Smooth muscle cell (in vitro differentiated cells): ENCODE measurements at regions not wholly inside any gene's neighbourhood (a gene's known extent, or its start where the extent isn't known, plus 50 kb on each side); places are given as distances from the start of the nearest gene placed in this dataset.

Source experiments
- DNase-seq: peaks from one replicate; lab custom pipeline; 2025; ENCODE audit not compliant: unreplicated experiment; lab: John Stamatoyannopoulos, UW
- H2AFZ ChIP-seq: fragments of 200-600 bp; sonication (generic); 2 replicates; pipeline ENCODE4 v1.6.0; 2016; ENCODE audit warnings: antibody characterized with exemption, low read depth, mild to moderate bottlenecking
- H3F3A ChIP-seq: fragments of 200-600 bp; sonication (generic); 2 replicates; pipeline ENCODE4 v1.6.0; 2017; ENCODE audit warnings: antibody characterized with exemption, low read depth
- H3K27ac ChIP-seq: fragments of 200-600 bp; sonication (generic); 2 replicates; pipeline ENCODE4 v1.5.1; 2016; ENCODE audit warnings: low read depth, mild to moderate bottlenecking
- H3K27me3 ChIP-seq: fragments of 200-600 bp; sonication (generic); 2 replicates; pipeline ENCODE4 v1.6.1; 2016; ENCODE audit warnings: low read depth, mild to moderate bottlenecking
- H3K36me3 ChIP-seq: fragments of 200-600 bp; sonication (generic); 2 replicates; pipeline ENCODE4 v1.5.1; 2016; ENCODE audit warnings: low read depth
- H3K4me1 ChIP-seq: fragments of 200-600 bp; sonication (generic); 2 replicates; pipeline ENCODE4 v1.5.1; 2016; ENCODE audit warnings: low read depth
- H3K4me2 ChIP-seq: fragments of 200-600 bp; sonication (generic); 2 replicates; pipeline ENCODE4 v1.6.0; 2016; ENCODE audit warnings: mild to moderate bottlenecking
- H3K4me3 ChIP-seq: fragments of 200-600 bp; sonication (generic); 2 replicates; pipeline ENCODE4 v1.5.1; 2016; ENCODE audit warnings: mild to moderate bottlenecking
- H3K79me2 ChIP-seq: fragments of 200-600 bp; sonication (generic); 2 replicates; pipeline ENCODE4 v1.6.0; 2016; ENCODE audit warnings: low read depth, mild to moderate bottlenecking
- H3K9ac ChIP-seq: fragments of 200-600 bp; sonication (generic); 2 replicates; pipeline ENCODE4 v1.6.0; 2016; ENCODE audit warnings: low read depth
- H3K9me3 ChIP-seq: fragments of 200-600 bp; sonication (generic); replicated peaks from 2 replicates; pipeline ENCODE4 v1.5.1; 2016; ENCODE audit warnings: low read depth
- H4K20me1 ChIP-seq: fragments of 200-600 bp; sonication (generic); 2 replicates; pipeline ENCODE4 v1.6.0; 2016; ENCODE audit warnings: low read depth
- WGBS: methylation state at CpG from one replicate; pipeline ENCODE4 v1.1.7; 2016; ENCODE audit warnings: low lambda C conversion rate; 5-methylcytosine and 5-hydroxymethylcytosine counted together
- TF ChIP-seq, protein P1 (sequence below): fragments of 200-600 bp; sonication (generic); IDR thresholded peaks from 2 replicates; pipeline ENCODE4 v1.5.1; 2017; ENCODE audit warnings: borderline replicate concordance, mild to moderate bottlenecking, antibody characterized with exemption; ENCODE audit not compliant: insufficient read depth, poor library complexity, severe bottlenecking

- Histone ChIP-seq H3K36me3 (no peaks in the 10 kb centered on the region), H3K27me3 (no peaks in the 10 kb centered on the region), H3K4me2 (no peak overlapping the region), H3K9me3 (no peaks in the 10 kb centered on the region), H2AFZ (no peak overlapping the region), H3K27ac (no peak overlapping the region), H3F3A (no peaks in the 10 kb centered on the region), H3K4me1 (no peaks in the 10 kb centered on the region), H3K9ac (no peak overlapping the region), H3K4me3 (no peak overlapping the region), H3K79me2 (no peaks in the 10 kb centered on the region), H4K20me1 (no peaks in the 10 kb centered on the region)
- TF ChIP-seq, protein P1, sequence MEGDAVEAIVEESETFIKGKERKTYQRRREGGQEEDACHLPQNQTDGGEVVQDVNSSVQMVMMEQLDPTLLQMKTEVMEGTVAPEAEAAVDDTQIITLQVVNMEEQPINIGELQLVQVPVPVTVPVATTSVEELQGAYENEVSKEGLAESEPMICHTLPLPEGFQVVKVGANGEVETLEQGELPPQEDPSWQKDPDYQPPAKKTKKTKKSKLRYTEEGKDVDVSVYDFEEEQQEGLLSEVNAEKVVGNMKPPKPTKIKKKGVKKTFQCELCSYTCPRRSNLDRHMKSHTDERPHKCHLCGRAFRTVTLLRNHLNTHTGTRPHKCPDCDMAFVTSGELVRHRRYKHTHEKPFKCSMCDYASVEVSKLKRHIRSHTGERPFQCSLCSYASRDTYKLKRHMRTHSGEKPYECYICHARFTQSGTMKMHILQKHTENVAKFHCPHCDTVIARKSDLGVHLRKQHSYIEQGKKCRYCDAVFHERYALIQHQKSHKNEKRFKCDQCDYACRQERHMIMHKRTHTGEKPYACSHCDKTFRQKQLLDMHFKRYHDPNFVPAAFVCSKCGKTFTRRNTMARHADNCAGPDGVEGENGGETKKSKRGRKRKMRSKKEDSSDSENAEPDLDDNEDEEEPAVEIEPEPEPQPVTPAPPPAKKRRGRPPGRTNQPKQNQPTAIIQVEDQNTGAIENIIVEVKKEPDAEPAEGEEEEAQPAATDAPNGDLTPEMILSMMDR = no peak
- DNase-seq = no peak
Measured at GRCh38 chr12:85662207-85662602, 174.0 kb downstream of the RASSF9 start.

DNA sequence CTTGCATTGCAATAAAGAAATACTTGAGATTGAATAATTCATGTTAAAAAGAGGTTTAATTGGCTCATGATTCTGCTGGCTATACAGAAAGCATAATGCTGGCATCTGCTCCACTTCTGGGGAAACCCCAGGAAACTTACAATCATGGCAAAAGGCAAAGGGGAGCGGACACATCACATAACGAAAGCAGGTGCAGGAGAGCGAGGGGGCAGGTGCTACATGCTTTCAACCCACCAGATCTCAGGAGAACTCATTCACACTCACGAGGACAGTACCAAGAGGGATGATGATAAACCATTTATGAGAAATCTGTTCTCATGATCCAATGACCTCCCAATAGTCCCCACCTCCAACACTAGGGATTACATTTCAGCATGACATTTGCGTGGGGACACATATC lies 172.6 kb downstream of the RASSF9 start:
- no peaks in the 10 kb centered on the region for H3F3A ChIP-seq
- H3K9ac ChIP-seq = no peak overlapping the region
- H3K79me2 ChIP-seq = no peaks in the 10 kb centered on the region
- H3K36me3 ChIP-seq = no peaks in the 10 kb centered on the region
- no peak overlapping the region for H3K4me2 ChIP-seq
- no peak overlapping the region for H3K4me3 ChIP-seq
- H3K27ac ChIP-seq = no peak overlapping the region
- no peak for DNase-seq
- 76% methylated on average over 5 of the region's 5 CpGs for WGBS
- no peaks in the 10 kb centered on the region for H3K9me3 ChIP-seq
- no peaks in the 10 kb centered on the region for H3K27me3 ChIP-seq
- TF ChIP-seq, protein P1 = no peak
- no peaks in the 10 kb centered on the region for H3K4me1 ChIP-seq
- no peak overlapping the region for H2AFZ ChIP-seq
- no peaks in the 10 kb centered on the region for H4K20me1 ChIP-seq

DNA sequence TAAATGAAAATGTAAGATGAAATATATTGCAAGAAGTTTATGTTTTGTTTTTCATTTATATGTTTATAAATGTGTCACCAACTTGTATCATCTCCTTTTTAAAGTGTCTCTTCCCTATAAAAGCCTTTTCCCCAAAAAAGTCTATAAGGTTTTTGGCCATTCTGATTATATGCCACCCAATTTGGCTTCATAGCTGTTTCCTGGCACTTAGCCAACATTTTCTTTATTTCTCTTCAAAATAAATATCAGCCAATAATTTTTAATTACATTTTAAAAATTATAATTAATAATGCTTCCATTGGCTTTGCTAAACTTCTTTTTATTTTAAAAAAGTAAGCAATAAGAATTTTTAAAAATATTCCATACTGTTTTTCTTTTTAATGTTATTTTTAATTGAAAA lies 171.8 kb downstream of the RASSF9 start:
- Histone ChIP-seq H3F3A (no peaks in the 10 kb centered on the region), H3K36me3 (no peaks in the 10 kb centered on the region), H3K9me3 (no peaks in the 10 kb centered on the region), H3K9ac (no peak overlapping the region), H3K4me2 (no peak overlapping the region), H3K27ac (no peak overlapping the region), H3K4me1 (no peaks in the 10 kb centered on the region), H4K20me1 (no peaks in the 10 kb centered on the region), H3K27me3 (no peaks in the 10 kb centered on the region), H2AFZ (no peak overlapping the region), H3K4me3 (no peak overlapping the region), H3K79me2 (no peaks in the 10 kb centered on the region)
- TF ChIP-seq, protein P1 = no peak
- DNase-seq = no peak

DNA sequence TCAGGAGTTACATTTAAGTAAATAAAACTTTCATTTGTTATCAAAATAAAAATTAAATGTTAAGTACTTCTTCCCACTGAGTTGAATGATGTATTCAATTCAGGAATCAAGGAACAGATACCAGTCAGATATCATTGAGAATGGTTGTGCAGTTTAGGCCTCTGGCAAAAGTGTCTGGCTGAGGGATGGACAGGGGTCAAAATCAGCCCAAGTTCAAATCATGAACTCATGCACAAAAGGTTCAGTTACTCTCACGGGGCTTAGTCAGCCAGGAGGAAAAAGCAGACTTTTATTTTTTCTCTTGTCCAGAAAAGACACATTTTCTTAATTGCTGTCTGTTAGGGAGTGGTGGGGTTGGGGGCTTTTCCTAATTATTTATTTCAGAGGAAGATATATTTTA lies 166.3 kb downstream of the RASSF9 start:
- Histone ChIP-seq H3K36me3 (no peaks in the 10 kb centered on the region), H3K9ac (no peak overlapping the region), H3F3A (no peaks in the 10 kb centered on the region), H4K20me1 (no peaks in the 10 kb centered on the region), H3K4me2 (no peak overlapping the region), H3K4me1 (no peaks in the 10 kb centered on the region), H3K27me3 (no peaks in the 10 kb centered on the region), H2AFZ (no peak overlapping the region), H3K27ac (no peak overlapping the region), H3K9me3 (no peaks in the 10 kb centered on the region), H3K79me2 (no peaks in the 10 kb centered on the region), H3K4me3 (no peak overlapping the region)
- 92% methylated on average over 1 of the region's 1 CpG for WGBS
- DNase-seq = no peak
- TF ChIP-seq, protein P1 = no peak
